22Rv1 (cell line): ENCODE measurements at regions not wholly inside any gene's neighbourhood (a gene's known extent, or its start where the extent isn't known, plus 50 kb on each side); places are given as distances from the start of the nearest gene placed in this dataset.

ENCODE experiments used
- CTCF ChIP-seq: fragments of 450-650 bp; IDR thresholded peaks from 2 replicates; pipeline ENCODE4 v1.5.1; 2017; ENCODE audit warnings: mild to moderate bottlenecking
- ZFX ChIP-seq: fragments of 450-650 bp; IDR thresholded peaks from 2 replicates; pipeline ENCODE4 v1.6.1; 2017; ENCODE audit warnings: antibody characterized with exemption, borderline replicate concordance

- TF ChIP-seq CTCF (no peak), ZFX (no peak)
Observed at GRCh38 chr16:26777821-26778220, 288.9 kb upstream of the C16orf82 start.
